Endothelial cell (in vitro differentiated cells): ENCODE measurements at regions not wholly inside any gene's neighbourhood (a gene's known extent, or its start where the extent isn't known, plus 50 kb on each side); places are given as distances from the start of the nearest gene placed in this dataset.

Experiments
- DNase-seq: peaks from one replicate; pipeline ENCODE4 v3.0.0; 2021; ENCODE audit warnings: low spot score
- H3K27ac Mint-ChIP-seq: one replicate; pipeline ENCODE4 v1.8.0; 2021; ENCODE audit warnings: mixed read lengths, inconsistent platforms; ENCODE audit not compliant: unreplicated experiment
- H3K27me3 Mint-ChIP-seq: one replicate; pipeline ENCODE4 v1.8.0; 2021; ENCODE audit warnings: mild to moderate bottlenecking, moderate library complexity, mixed read lengths, inconsistent platforms; ENCODE audit not compliant: unreplicated experiment
- H3K36me3 Mint-ChIP-seq: one replicate; pipeline ENCODE4 v1.8.0; 2021; ENCODE audit warnings: mild to moderate bottlenecking, low read depth, mixed read lengths, inconsistent platforms; ENCODE audit not compliant: unreplicated experiment
- H3K4me1 Mint-ChIP-seq: one replicate; pipeline ENCODE4 v1.8.0; 2021; ENCODE audit warnings: mild to moderate bottlenecking, mixed read lengths, inconsistent platforms; ENCODE audit not compliant: unreplicated experiment
- H3K4me3 Mint-ChIP-seq: one replicate; pipeline ENCODE4 v1.8.0; 2021; ENCODE audit warnings: mild to moderate bottlenecking, mixed read lengths, inconsistent platforms; ENCODE audit not compliant: unreplicated experiment
- H3K9me3 Mint-ChIP-seq: one replicate; pipeline ENCODE4 v1.8.0; 2021; ENCODE audit warnings: mixed read lengths, inconsistent platforms; ENCODE audit not compliant: unreplicated experiment
- TF ChIP-seq, protein P1 (sequence below): fragments of 200-600 bp; sonication (generic); IDR thresholded peaks from one replicate; pipeline ENCODE4 v1.5.0; 2021; ENCODE audit warnings: antibody characterized with exemption; ENCODE audit not compliant: unreplicated experiment

DNA sequence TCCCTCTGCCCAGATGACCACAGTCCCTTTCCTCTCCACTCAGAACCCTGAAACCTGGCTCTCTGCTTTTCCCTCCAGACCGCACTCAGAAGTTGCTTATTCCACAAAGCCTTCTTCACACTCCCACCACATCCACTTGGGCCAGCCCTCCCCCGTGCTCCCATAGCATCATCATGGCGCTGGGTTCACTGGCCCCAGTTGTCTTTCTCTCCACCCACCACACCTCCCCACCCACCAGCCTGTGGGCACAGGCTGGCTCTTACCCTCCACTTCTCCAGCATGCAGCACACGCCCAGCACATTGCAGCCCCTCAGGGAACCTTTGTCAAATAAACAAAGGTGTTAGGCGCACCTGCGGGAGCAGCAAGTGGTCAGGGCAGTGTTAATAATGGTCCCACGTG lies 130.0 kb downstream of the KATNIP start:
- TF ChIP-seq, protein P1, sequence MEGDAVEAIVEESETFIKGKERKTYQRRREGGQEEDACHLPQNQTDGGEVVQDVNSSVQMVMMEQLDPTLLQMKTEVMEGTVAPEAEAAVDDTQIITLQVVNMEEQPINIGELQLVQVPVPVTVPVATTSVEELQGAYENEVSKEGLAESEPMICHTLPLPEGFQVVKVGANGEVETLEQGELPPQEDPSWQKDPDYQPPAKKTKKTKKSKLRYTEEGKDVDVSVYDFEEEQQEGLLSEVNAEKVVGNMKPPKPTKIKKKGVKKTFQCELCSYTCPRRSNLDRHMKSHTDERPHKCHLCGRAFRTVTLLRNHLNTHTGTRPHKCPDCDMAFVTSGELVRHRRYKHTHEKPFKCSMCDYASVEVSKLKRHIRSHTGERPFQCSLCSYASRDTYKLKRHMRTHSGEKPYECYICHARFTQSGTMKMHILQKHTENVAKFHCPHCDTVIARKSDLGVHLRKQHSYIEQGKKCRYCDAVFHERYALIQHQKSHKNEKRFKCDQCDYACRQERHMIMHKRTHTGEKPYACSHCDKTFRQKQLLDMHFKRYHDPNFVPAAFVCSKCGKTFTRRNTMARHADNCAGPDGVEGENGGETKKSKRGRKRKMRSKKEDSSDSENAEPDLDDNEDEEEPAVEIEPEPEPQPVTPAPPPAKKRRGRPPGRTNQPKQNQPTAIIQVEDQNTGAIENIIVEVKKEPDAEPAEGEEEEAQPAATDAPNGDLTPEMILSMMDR = no peak
- no peak overlapping the region for H3K4me3 Mint-ChIP-seq
- H3K27me3 Mint-ChIP-seq = peaks cover 2% of the 10 kb centered on the region
- H3K36me3 Mint-ChIP-seq = peaks cover 32% of the 10 kb centered on the region
- no peak for DNase-seq
- H3K27ac Mint-ChIP-seq = no peak overlapping the region
- H3K9me3 Mint-ChIP-seq = no peaks in the 10 kb centered on the region
- H3K4me1 Mint-ChIP-seq = no peaks in the 10 kb centered on the region

DNA sequence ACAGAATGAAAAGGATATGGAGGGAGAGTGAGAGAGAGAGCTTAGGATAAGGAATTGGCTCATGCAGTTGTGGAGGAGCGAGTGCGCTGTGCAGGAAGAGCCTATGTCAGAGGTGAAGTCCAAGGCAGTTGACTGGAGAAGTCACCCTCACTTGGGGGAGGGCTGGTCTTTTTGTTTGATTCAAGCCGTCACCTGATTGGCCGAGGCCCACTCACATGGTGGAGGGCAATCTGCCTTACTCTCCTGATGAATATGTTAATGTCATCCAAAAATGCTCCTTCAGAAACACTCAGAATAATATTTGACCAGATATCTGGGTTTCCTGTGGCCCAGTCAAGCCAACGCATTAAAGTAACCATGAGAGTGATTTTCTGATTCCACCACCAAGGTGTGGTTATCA lies 131.7 kb downstream of the KATNIP start:
- no peak for DNase-seq
- Mint-ChIP-seq H3K4me1 (no peaks in the 10 kb centered on the region), H3K4me3 (no peak overlapping the region), H3K27ac (no peak overlapping the region), H3K9me3 (no peaks in the 10 kb centered on the region), H3K36me3 (peaks cover 30% of the 10 kb centered on the region), H3K27me3 (peaks cover 2% of the 10 kb centered on the region)
- TF ChIP-seq, protein P1 = no peak

DNA sequence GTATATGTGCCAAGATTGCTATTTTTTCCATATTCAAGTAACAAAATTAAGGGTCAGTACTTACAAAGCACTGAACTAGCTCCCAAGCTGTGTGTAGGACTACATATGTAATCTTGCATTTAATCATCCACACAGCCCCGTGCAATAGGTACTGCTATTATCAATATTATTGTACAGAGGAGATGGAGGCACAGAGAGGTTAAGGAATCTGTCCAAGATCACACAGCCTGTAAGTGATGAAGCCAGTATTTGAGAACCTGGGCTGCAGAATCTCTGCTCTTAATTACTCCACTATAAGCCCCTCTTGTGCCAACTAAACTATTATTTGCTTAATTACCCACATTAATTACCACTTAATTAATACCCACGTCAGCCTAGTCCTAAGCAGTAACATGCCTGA lies 134.1 kb downstream of the KATNIP start:
- Mint-ChIP-seq H3K9me3 (no peaks in the 10 kb centered on the region), H3K4me1 (no peaks in the 10 kb centered on the region), H3K36me3 (peaks cover 22% of the 10 kb centered on the region), H3K27ac (no peak overlapping the region), H3K4me3 (no peak overlapping the region), H3K27me3 (peaks cover 2% of the 10 kb centered on the region)
- TF ChIP-seq, protein P1 = no peak
- no peak for DNase-seq

DNA sequence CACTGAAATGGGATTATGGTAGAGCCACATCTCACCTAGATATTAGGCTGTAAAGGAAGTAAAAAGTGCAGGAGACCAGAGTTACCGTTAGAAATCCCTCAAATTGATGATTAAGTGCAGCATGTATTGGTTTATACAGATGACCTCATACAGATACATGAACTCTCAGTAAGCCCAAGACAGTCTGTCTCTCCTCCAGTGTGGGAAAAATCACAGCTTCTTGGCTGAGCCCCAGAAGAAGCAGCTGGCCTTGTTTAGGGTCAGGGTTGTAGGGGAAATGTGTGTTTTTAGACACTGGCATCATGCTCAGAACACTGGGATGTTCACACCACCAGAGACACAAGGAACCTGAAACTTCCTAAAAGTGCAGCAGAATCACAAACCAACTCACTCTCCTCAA lies 135.9 kb downstream of the KATNIP start:
- Mint-ChIP-seq H3K9me3 (no peaks in the 10 kb centered on the region), H3K27ac (no peak overlapping the region), H3K36me3 (peaks cover 15% of the 10 kb centered on the region), H3K27me3 (peaks cover 2% of the 10 kb centered on the region), H3K4me1 (no peaks in the 10 kb centered on the region), H3K4me3 (no peak overlapping the region)
- TF ChIP-seq, protein P1 = no peak
- no peak for DNase-seq

DNA sequence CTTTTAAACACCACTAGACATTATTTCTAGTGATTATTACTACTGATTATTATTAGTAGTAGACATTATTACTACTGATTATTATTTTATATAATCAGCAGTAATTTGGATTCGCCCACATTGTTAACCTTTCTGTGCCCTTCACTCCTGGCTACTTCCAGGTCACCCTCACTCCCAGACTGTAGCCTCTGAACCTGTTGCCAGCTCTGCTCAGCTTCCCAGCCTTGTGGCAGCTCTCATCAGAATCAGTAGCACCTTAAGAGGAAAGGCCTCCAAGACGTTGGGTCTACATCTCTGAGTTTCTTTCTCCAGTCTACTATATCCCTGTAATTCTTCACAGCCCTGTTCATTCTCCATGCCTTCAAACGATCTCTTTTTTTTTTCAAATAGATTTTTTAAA lies 137.0 kb downstream of the KATNIP start:
- H3K4me3 Mint-ChIP-seq = no peak overlapping the region
- no peak overlapping the region for H3K27ac Mint-ChIP-seq
- H3K9me3 Mint-ChIP-seq = no peaks in the 10 kb centered on the region
- TF ChIP-seq, protein P1 = no peak
- peaks cover 2% of the 10 kb centered on the region for H3K27me3 Mint-ChIP-seq
- peaks cover 11% of the 10 kb centered on the region for H3K36me3 Mint-ChIP-seq
- H3K4me1 Mint-ChIP-seq = no peaks in the 10 kb centered on the region
- no peak for DNase-seq
